HG02588 (cell line): ENCODE measurements at regions not wholly inside any gene's neighbourhood (a gene's known extent, or its start where the extent isn't known, plus 50 kb on each side); places are given as distances from the start of the nearest gene placed in this dataset.

ENCODE experiments used
- ATAC-seq: cut with Tn5 transposase; IDR thresholded peaks from one replicate; pipeline ENCODE4 v1.9.1; 2021; ENCODE audit warnings: mild to moderate bottlenecking, moderate library complexity; ENCODE audit not compliant: unreplicated experiment

- ATAC-seq, result no peak
These were observed 156.2 kb upstream of the CPNE8 start for GRCh38 chr12:39061576-39061975.

GRCh38 chr12:39048395-39048794 is 143.0 kb upstream of the CPNE8 start:
- ATAC-seq, result no peak

DNA sequence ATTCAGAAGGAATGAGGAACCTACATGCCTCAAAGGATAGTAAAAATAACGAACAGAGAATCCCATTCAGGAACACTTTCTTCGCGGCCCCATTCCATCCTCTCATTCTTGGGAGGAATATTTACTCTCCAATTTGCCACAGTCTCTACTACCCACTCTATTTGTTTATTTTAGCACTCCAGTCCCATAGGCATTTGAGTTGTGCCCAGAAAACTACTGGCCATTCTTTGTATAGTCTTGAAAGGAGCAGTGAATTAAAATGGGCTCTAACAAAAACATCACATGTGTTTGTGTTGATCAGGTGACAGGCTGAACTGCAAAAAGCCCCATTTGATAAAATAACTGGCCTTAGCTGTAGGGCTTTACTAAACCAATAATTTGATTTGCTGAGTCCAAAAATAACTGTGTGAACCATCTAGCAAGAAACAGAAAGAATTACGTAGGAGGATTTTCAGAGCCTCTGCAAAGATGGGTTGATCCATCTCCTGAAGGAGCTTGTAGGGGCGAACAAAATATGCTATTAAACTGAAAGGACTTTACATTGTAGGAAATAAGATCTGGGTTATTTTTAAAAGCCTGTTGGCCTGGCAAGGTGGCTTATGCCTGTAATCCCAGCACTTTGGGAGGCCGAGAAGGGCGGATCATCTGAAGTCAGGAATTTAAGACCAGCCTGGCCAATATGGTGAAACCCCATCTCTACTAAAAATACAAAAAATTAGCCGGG is 142.3 kb upstream of the CPNE8 start:
- no peak for ATAC-seq

- ATAC-seq, result no peak
These were observed 139.4 kb upstream of the CPNE8 start for GRCh38 chr12:39044754-39045153.

DNA sequence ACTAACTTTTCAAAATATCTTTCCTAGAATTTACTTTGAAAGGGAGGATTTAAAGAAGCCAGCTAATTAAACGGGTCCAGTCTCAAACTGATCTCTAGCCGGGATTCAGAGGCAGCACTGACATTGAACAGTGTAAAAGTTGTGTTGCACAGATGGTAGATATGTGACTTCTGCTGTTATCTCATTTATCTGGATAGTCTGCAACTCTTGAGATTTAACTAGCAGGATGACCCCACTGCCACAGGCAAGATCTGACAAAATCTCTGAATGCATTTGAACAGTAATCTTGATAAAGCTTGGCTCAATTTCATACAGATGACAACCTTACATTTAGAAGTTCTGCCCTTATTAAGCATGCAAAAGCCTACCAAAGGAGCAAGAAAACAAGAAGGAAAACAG is 138.0 kb upstream of the CPNE8 start:
- ATAC-seq, result no peak

DNA sequence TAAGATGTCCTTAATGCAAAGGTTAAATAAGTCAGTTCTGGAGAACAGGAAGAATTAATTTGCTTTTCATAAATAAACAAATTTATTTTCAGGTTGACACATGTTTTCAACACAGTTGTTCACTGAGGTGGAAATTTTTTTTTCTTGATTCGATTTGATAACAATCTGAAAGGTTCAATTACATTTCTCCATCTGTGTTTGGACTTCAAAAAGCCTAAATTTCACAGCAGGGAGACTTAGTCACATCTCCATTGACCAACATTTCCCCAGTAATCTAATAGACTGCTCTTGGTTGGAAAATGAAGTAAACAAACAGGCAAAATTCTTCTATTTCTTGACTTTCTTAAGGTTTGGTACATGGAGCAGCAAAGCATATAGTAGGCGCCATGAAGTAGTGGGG is 134.9 kb upstream of the CPNE8 start:
- ATAC-seq, result no peak

DNA sequence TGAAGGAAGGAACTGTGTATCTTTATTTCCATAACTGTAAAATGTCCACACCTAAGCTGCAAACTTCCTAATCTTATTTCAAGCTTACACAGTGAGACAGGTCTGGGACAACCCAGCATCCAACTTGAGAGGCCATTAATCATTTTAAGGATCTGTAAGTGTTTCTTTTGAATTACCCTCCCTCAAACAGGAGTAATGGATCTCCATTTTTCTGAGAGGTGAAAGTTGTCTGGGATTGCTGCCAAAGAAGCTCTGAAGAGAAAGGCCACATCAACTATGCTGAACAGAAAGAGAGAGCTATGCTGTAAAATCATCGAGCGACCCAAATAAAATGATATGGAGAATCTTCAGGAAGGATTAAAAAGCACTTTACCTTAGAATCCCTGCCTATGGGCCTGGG is 131.7 kb upstream of the CPNE8 start:
- ATAC-seq, result no peak

DNA sequence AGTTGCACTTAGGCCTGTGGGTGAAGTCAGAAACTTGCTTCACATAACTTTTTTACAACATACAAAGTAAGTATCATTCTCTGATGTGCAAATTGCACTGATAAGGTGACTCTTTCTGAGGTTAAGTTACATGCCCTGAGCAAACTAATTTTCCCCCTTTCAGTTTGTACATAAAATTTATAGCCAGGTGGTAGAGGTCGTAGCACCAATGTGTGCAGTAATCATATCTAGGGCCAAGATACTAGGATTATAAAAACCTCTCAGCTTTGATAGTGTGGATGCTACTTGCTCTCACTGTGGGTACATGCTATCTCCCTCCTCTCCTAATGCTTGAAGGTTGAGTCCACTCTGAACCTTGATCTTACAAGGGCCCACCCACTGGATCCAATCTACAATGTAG is 130.7 kb upstream of the CPNE8 start:
- ATAC-seq, result no peak

GRCh38 chr12:39033782-39034181 is 128.4 kb upstream of the CPNE8 start:
- no peak for ATAC-seq

DNA sequence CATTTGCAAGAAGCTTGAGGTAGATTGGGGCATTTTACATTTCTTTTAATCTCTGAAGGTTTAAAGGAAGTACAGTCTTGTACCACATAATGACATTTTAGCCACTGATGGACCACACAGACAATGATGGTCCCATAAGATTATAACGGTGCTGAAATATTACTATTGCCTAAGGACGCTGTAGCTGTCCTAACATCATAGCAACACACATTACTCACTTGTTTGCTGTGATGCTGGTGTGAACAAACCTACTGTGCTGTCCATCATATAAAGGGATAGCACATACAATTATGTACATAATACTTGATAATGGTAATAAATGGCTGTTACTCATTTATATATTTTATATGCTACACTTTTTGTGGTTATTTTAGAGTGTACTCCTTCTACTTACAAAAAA is 127.1 kb upstream of the CPNE8 start:
- no peak for ATAC-seq

DNA sequence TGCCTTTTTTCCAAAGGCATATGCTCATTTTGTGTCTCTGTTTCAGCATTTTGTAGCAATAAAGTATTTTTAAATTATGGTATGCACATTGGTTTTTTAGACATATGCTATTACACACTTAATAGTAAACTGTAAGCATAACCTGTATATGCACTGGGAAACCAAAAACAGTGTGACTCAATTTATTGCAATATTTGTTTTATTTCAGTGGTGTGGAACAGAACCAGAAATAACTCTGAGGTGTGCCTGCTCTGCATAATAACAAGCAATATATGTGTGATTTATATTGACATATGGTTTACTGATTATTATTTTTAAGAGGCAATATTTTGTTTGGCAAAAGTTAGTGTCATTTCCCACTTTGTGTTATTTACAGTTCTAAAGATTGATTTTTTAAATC is 126.6 kb upstream of the CPNE8 start:
- ATAC-seq, result no peak

DNA sequence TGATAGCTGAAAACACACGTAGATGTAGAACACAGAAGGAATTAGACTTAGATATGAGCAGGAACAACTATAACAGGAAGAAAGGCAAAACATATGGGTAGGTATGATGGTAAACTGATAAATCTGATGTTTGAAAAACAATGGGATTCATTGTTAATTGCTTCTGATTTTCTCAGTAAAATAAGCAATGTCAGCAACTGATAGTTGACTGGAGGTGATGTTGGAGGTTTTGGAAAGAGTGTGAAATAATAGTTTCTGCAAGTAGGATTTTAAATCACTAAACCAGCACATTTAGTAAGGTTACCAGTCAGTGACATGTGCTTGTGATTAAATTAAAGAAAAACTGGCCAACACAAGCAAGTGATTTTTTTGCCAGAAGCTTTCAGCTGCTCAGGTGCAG is 123.0 kb upstream of the CPNE8 start:
- ATAC-seq, result no peak

- ATAC-seq, result no peak
These were observed 107.5 kb upstream of the CPNE8 start for GRCh38 chr12:39012870-39013269.

DNA sequence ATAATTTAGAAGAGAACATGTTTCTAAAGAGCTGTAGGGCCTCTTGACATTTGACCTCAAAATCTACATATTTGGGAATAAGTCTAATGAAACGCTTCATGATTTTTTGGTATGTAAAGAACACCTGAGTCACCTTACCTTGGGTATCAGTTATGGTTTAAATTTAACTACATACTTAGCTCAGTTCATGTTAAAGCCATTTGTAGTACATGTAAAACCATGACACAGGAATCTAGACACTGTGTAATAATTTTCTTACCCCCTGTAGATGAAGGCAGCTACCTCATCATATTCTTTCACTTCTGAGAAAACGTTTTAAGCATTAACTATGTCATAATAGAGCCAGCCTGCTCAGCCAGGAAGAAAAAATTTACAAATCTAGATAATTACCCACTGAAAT is 105.8 kb upstream of the CPNE8 start:
- ATAC-seq, result no peak

- ATAC-seq, result no peak
These were observed 105.0 kb upstream of the CPNE8 start for GRCh38 chr12:39010406-39010805.

DNA sequence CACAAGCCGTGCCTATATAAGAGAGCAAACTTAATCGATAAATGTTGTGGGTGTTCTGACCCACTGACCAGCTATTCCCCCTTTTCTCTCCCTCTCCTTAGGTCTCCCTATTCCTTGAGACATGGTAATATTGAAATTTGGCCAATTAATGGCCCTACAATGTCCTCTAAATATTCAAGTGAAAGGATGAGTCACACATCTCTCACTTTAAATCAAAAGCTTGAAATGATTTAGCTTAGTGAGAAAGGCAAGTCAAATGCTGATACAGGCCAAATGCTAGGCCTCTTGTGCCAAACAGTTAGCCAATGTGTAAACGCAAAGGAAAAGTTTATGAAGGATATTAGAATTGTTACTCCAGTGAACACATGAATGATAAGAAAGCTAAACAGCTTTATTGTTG is 102.2 kb upstream of the CPNE8 start:
- ATAC-seq, result no peak

DNA sequence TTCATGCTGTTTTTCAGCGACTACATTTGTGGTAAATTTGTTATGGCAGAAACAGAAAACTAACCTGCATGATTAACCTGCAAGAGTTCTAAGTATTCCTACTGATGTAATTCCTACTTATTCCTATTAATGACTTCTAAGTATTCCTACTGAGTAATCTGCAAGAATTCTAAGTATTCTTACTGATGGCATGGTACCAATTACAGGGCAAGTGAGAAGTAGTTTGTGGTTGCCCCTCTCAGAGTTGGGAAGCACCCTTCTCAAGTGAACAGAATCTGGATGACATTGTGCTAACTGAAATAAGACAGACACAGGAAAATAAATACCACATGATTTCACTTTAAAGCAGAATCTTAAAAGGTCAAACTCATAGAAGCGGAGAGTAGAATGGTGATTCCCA is 100.9 kb upstream of the CPNE8 start:
- no peak for ATAC-seq

- no peak for ATAC-seq
These were observed 100.3 kb upstream of the CPNE8 start for GRCh38 chr12:39005671-39006070.

- ATAC-seq, result no peak
These were observed 98.3 kb upstream of the CPNE8 start for GRCh38 chr12:39003541-39004155.

GRCh38 chr12:39000370-39000769 is 95.0 kb upstream of the CPNE8 start:
- ATAC-seq, result no peak

DNA sequence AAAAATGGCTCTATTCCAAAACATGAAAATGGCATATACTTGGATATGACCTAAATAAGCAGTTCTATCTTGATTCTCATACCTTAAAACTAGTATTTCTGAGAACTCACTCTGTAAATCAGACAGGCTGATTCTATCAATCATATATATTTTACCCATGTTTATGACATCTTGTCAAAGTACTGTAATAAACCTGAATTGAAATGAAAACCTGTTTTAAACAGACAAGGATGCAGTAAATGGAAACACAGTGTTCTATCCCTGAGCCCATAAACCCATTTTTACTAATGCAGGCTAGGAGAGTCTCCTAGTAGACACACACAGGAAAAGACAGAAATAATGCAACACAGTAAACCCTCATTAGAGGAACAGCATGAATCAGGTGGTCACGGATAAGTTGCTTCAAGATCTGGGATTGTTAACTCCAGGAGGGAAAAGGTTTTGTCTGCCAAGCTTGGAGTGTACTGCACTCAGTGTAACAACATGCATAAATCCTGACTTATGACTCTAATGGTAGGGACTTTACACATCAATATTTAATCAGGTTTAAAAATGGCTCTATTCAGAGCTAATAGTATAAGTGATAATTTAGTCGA is 93.6 kb upstream of the CPNE8 start:
- no peak for ATAC-seq

- ATAC-seq, result no peak
These were observed 89.9 kb upstream of the CPNE8 start for GRCh38 chr12:38995249-38995648.

DNA sequence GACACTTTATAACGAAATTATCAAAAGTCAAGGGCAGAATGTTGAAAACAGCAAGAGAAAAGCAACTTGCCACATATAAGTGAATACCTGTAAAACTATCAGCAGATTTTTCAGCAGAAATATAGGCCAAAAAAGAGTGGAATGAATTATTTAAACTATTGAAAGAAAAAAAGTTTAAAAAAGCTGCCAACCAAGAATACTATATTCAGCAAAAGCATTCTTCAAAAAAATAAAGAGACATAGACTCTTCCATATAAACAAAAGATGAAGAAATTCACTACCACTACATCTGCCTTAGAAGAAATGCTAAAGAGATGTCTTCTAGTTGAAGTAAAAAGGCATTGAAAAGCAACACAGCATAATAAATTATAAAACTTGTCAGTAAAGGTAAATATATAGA is 80.6 kb upstream of the CPNE8 start:
- ATAC-seq, result no peak
